Kidney tubule cell (primary cell): ENCODE measurements at regions not wholly inside any gene's neighbourhood (a gene's known extent, or its start where the extent isn't known, plus 50 kb on each side); places are given as distances from the start of the nearest gene placed in this dataset.
"Not testable (repeated sequence)": the region's sequence is repeated elsewhere in the genome, so short reads cannot be mapped to it uniquely, and the experiment has no call there.

ENCODE experiments used
- DNase-seq: peaks from one replicate; pipeline ENCODE4 v3.0.0-alpha.2; 2018; ENCODE audit warnings: low spot score

GRCh38 chr7:131670406-131670805 lies 114.0 kb upstream of the PODXL start:
- no peak for DNase-seq

GRCh38 chr7:131667699-131668098 lies 111.3 kb upstream of the PODXL start:
- DNase-seq = no peak

- DNase-seq = no peak
These were observed 108.6 kb upstream of the PODXL start for GRCh38 chr7:131665021-131665420.

- DNase-seq = no peak
These were observed 108.1 kb upstream of the PODXL start for GRCh38 chr7:131664570-131664969.

- not testable (repeated sequence) for DNase-seq
These were observed 106.0 kb upstream of the PODXL start for GRCh38 chr7:131662301-131662873.

GRCh38 chr7:131657881-131658280 lies 101.5 kb upstream of the PODXL start:
- no peak for DNase-seq

GRCh38 chr7:131656980-131657723 lies 100.7 kb upstream of the PODXL start:
- DNase-seq = no peak

- DNase-seq = no peak
These were observed 99.4 kb upstream of the PODXL start for GRCh38 chr7:131655866-131656265.

- DNase-seq = no peak
These were observed 99.0 kb upstream of the PODXL start for GRCh38 chr7:131655447-131655846.

- peak; percentile 77 for DNase-seq
These were observed 98.4 kb upstream of the PODXL start for GRCh38 chr7:131654668-131655326.

GRCh38 chr7:131654249-131654558 lies 97.8 kb upstream of the PODXL start:
- no peak for DNase-seq

GRCh38 chr7:131653418-131654248 lies 97.2 kb upstream of the PODXL start:
- peak; percentile 25 for DNase-seq

GRCh38 chr7:131652934-131653333 lies 96.5 kb upstream of the PODXL start:
- no peak for DNase-seq

GRCh38 chr7:131652194-131652593 lies 95.8 kb upstream of the PODXL start:
- DNase-seq = no peak

- DNase-seq = no peak
These were observed 93.5 kb upstream of the PODXL start for GRCh38 chr7:131649879-131650278.

GRCh38 chr7:131649003-131649541 lies 92.6 kb upstream of the PODXL start:
- DNase-seq = no peak

- DNase-seq = no peak
These were observed 92.1 kb upstream of the PODXL start for GRCh38 chr7:131648491-131648890.

GRCh38 chr7:131646203-131646602 lies 89.8 kb upstream of the PODXL start:
- DNase-seq = no peak

GRCh38 chr7:131642429-131642828 lies 86.0 kb upstream of the PODXL start:
- DNase-seq = no peak

- DNase-seq = no peak
These were observed 84.3 kb upstream of the PODXL start for GRCh38 chr7:131640686-131641085.

- no peak for DNase-seq
These were observed 82.4 kb upstream of the PODXL start for GRCh38 chr7:131638641-131639430.

- DNase-seq = no peak
These were observed 81.4 kb upstream of the PODXL start for GRCh38 chr7:131637859-131638258.
